Right lobe of liver (tissue), 6 donors: ENCODE measurements at regions not wholly inside any gene's neighbourhood (a gene's known extent, or its start where the extent isn't known, plus 50 kb on each side); places are given as distances from the start of the nearest gene placed in this dataset.

Source experiments
- ATAC-seq, 4 donors: fragments of 200-7000 bp; cut with Tn5 transposase; one replicate each; pipeline ENCODE4 v1.9.1; 2020; ENCODE audit warnings: mild to moderate bottlenecking in 4 of 4, moderate library complexity in 4 of 4
- DNase-seq, 3 donors: peaks; one replicate each; pipeline ENCODE4 v3.0.0-alpha.2; 2020
- H3K27ac ChIP-seq, 3 donors: fragments of 200-600 bp; one replicate each; pipeline ENCODE4 v1.8.0; 2022
- H3K27me3 ChIP-seq, 2 donors: fragments of 200-600 bp; one replicate each; pipeline ENCODE4 v1.8.0; 2022
- H3K36me3 ChIP-seq, 4 donors: fragments of 200-600 bp; sonication (generic) in 1 of 4; one replicate each; pipeline versions ENCODE4 v1.5.1 to v1.8.0; 2017 to 2022; ENCODE audit warnings: control low read depth in 1 of 4
- H3K4me1 ChIP-seq, 4 donors: fragments of 200-600 bp; sonication (generic) in 1 of 4; one replicate each; pipeline versions ENCODE4 v1.5.1 to v1.8.0; 2017 to 2022; ENCODE audit warnings: control low read depth in 1 of 4
- H3K4me3 ChIP-seq, 3 donors: fragments of 200-600 bp; one replicate each; pipeline ENCODE4 v1.8.0; 2022
- H3K9me3 ChIP-seq, 4 donors: fragments of 200-600 bp; sonication (generic) in 1 of 4; one replicate each; pipeline versions ENCODE4 v1.5.1 to v1.8.0; 2017 to 2022; ENCODE audit warnings: control low read depth in 1 of 4
- POLR2A ChIP-seq: fragments of 450-650 bp; IDR thresholded peaks from one replicate; pipeline ENCODE4 v1.6.1; 2017; ENCODE audit warnings: antibody characterized with exemption, mild to moderate bottlenecking
- WGBS: methylation state at CpG from one replicate; pipeline ENCODE4 v1.1.6; 2018; ENCODE audit warnings: low coverage, low lambda C conversion rate; ENCODE audit not compliant: insufficient coverage; ENCODE audit errors: missing lambda C conversion rate; 5-methylcytosine and 5-hydroxymethylcytosine counted together
- intact Hi-C, 2 donors: fragments of 100-400 bp; cut with DNase I; formaldehyde crosslinking; loops; one replicate each; pipeline versions ENCODE4 v1.11.2 to v1.14.1; 2022
- TF ChIP-seq, protein P1 (sequence below), 4 donors: fragments of 200-600 bp in 3 of 4; fragments of 450-650 bp in 1 of 4; IDR thresholded peaks; one replicate each; pipeline versions ENCODE4 v1.5.1 to v1.8.0; 2016 to 2022; ENCODE audit warnings: antibody characterized with exemption in 4 of 4, mild to moderate bottlenecking in 2 of 4
- donor health status: DM: no; HTN: yes; CAD: no.
- donor health status: DM: no; HTN: no; CAD: no.
- donor health status: DM: no; HTN: no; CAD: no.
- donor health status: DM: no; HTN: yes; CAD: no.
- donor health status: DM: no; HTN: yes; CAD: no.

DNA sequence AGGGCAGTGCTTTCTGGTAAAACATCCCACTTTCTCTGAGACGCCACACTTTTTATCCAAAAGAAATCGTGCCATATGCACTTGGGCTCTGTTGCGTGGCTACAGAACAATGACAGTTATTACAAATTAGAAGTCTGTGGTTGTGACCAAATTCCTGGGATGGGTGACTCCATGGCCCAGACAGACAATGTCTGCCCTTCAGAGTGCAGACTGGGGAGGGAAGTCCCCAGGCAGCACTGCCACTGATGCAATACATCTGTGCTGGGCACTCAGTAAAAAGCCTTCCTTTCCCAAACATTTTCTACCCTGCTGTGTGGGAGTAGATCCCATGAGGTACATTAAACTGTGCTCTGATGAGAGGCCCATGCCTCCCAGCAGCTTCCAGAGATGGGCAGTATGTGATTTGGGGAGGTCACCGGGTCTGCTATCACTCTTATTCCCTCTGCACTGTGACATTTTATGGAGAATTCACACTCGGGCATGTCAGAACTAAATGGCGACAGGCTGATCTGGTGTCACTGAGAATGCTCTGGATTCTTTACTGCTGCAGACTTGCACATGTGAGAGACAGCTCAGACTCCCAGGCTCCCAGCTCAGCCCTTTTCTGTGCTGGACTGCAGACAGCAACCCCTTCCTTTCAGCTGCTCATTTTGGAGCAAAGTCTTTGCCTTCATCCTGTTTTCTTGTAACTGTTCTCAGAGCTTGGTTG is 243.5 kb upstream of the ZNF32 start:
- Histone ChIP-seq H3K27me3 (no peaks in the 10 kb centered on the region), H3K4me3 (no peak overlapping the region), H3K4me1 (no peaks in the 10 kb centered on the region), H3K27ac (no peak overlapping the region), H3K9me3 (no peaks in the 10 kb centered on the region), H3K36me3 (no peaks in the 10 kb centered on the region)
- TF ChIP-seq, protein P1, sequence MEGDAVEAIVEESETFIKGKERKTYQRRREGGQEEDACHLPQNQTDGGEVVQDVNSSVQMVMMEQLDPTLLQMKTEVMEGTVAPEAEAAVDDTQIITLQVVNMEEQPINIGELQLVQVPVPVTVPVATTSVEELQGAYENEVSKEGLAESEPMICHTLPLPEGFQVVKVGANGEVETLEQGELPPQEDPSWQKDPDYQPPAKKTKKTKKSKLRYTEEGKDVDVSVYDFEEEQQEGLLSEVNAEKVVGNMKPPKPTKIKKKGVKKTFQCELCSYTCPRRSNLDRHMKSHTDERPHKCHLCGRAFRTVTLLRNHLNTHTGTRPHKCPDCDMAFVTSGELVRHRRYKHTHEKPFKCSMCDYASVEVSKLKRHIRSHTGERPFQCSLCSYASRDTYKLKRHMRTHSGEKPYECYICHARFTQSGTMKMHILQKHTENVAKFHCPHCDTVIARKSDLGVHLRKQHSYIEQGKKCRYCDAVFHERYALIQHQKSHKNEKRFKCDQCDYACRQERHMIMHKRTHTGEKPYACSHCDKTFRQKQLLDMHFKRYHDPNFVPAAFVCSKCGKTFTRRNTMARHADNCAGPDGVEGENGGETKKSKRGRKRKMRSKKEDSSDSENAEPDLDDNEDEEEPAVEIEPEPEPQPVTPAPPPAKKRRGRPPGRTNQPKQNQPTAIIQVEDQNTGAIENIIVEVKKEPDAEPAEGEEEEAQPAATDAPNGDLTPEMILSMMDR (IDR thresholded peaks at IDR 0.05), result no peak
- TF ChIP-seq POLR2A, result no peak
- WGBS, result 67% methylated on average over 1 of the region's 6 CpGs
- DNase-seq (no peak), ATAC-seq (no peak)
- intact Hi-C loops, result no loop called here

DNA sequence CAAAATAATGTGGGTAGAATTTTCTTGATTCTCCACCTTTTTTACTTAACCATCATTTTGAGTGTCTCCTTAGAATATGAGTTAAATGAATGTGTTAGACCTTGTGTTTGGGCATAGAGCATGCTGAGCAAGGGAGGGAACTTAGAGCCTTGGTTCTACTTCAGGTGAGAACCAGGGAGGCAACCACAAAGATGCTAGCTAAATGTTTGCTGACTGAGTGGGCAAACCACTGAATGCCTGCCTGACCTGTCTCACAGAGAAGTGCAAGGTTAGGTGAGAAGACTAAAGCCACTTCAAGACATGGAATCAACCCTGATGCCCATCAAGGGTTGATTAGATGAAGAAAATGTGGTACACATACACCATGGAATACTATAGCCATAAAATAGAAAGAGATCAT is 242.6 kb upstream of the ZNF32 start:
- ATAC-seq (no peak), DNase-seq (no peak)
- intact Hi-C loops, result no loop called here
- no peaks in the 10 kb centered on the region for H3K4me1 ChIP-seq
- H3K36me3 ChIP-seq, result no peaks in the 10 kb centered on the region
- no peaks in the 10 kb centered on the region for H3K9me3 ChIP-seq
- no peak overlapping the region for H3K4me3 ChIP-seq
- no peak overlapping the region for H3K27ac ChIP-seq
- TF ChIP-seq, protein P1 (IDR thresholded peaks at IDR 0.05), result no peak
- TF ChIP-seq POLR2A, result no peak
- no peaks in the 10 kb centered on the region for H3K27me3 ChIP-seq

DNA sequence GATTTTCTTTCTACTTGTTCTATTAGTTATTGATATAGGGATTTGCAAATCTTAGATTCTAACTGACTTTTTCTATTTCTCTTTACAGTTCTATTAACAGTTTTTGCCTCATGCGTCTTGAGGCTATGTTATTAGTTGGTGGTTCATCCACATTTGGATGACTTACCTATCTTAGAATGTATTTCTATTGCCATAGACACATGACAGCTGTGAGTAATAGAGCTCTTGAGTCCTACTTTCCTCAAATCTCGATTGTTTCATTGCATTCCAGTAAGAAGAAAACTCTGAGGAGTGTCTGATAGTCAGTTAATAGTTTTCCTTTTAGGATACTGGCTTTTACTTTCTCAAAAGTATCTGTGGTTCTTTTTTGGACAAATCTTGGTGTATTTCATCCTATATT is 241.4 kb upstream of the ZNF32 start:
- TF ChIP-seq POLR2A, result no peak
- TF ChIP-seq, protein P1 (IDR thresholded peaks at IDR 0.05), result no peak
- WGBS, result 43% methylated on average over 2 of the region's 2 CpGs
- intact Hi-C loops, result no loop called here
- Histone ChIP-seq H3K4me3 (no peak overlapping the region), H3K36me3 (no peaks in the 10 kb centered on the region), H3K27ac (no peak overlapping the region), H3K9me3 (no peaks in the 10 kb centered on the region), H3K4me1 (no peaks in the 10 kb centered on the region), H3K27me3 (no peaks in the 10 kb centered on the region)
- DNase-seq (no peak), ATAC-seq (no peak)

DNA sequence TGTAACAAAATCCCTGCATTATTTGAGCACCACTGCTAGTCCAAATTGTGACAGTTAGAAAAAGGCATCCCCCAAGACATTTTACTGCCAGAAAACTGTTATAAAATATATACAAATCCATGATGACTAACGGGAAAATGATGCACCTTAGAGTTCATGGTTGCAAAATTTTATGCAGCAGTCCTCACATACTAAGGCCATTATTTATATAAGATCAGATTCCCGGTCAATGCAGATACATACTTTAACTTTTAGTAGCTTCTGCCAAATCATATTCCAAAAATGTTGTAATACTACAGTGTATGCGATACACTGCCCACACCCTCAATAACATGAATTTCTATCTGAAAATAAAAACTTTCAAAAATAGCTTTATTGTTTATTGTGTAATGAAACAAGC is 239.9 kb upstream of the ZNF32 start:
- ATAC-seq (no peak), DNase-seq (no peak)
- Histone ChIP-seq H3K4me3 (no peak overlapping the region), H3K27ac (no peak overlapping the region), H3K27me3 (no peaks in the 10 kb centered on the region), H3K9me3 (no peaks in the 10 kb centered on the region), H3K4me1 (no peaks in the 10 kb centered on the region), H3K36me3 (no peaks in the 10 kb centered on the region)
- intact Hi-C loops, result no loop called here
- WGBS, result 53% methylated on average over 3 of the region's 3 CpGs
- TF ChIP-seq, protein P1 (IDR thresholded peaks at IDR 0.05), result no peak

DNA sequence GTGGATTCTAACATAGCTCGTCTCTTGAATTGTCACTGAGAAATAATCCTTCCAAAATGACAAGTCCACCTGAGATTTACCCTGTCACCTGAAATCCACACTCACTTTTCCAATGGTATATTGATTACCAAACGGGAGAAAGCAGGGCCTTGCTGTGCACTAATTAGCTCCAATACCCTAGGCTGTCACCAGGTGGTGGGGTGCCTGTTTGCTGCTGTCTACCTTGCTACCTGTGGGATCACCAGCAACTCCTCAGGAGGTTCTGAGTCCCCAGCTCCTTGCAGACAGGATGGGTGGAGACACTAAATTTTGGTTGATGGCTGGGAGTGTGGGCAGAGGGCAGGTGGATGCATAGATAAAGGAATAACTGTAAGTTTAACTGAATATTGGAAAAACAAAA is 237.2 kb upstream of the ZNF32 start:
- TF ChIP-seq, protein P1 (IDR thresholded peaks at IDR 0.05), result peak in 3 of 4 donors; percentile 14 to 34 (median 24)
- TF ChIP-seq POLR2A, result no peak
- Histone ChIP-seq H3K9me3 (no peaks in the 10 kb centered on the region), H3K4me1 (no peaks in the 10 kb centered on the region), H3K27me3 (no peaks in the 10 kb centered on the region), H3K4me3 (no peak overlapping the region), H3K36me3 (no peaks in the 10 kb centered on the region), H3K27ac (no peak overlapping the region)
- 45% methylated on average over 2 of the region's 2 CpGs for WGBS
- ATAC-seq (peak in 3 of 4 donors; percentile 54 to 61 (median 56)), DNase-seq (no peak)
- intact Hi-C loops, result no loop called here
